ENCODE measurements at regions not wholly inside any gene's neighbourhood (a gene's known extent, or its start where the extent isn't known, plus 50 kb on each side); places are given as distances from the start of the nearest gene placed in this dataset.
A peak's percentile ranks its signal among the peaks of the same experiment; 100 is the strongest.
"Not testable (repeated sequence)": the region's sequence is repeated elsewhere in the genome, so short reads cannot be mapped to it uniquely, and the experiment has no call there.

- DNase-seq: peak; percentile 0
Observed at GRCh38 chr2:52698408-52698807, 1069.2 kb upstream of the CHAC2 start.

GRCh38 chr2:52697690-52698089, 1069.9 kb upstream of the CHAC2 start:
- DNase-seq: no peak

GRCh38 chr2:52695731-52696130, 1071.9 kb upstream of the CHAC2 start:
- no peak for DNase-seq

- no peak for DNase-seq
Observed at GRCh38 chr2:52686935-52687334, 1080.7 kb upstream of the CHAC2 start.

- DNase-seq: no peak
Observed at GRCh38 chr2:52676056-52676455, 1091.5 kb upstream of the CHAC2 start.

- no peak for DNase-seq
Observed at GRCh38 chr2:52668724-52669123, 1098.9 kb upstream of the CHAC2 start.

GRCh38 chr2:52659546-52659945, 1108.1 kb upstream of the CHAC2 start:
- DNase-seq: no peak

GRCh38 chr2:52658598-52658997, 1109.0 kb upstream of the CHAC2 start:
- DNase-seq: no peak

- DNase-seq: no peak
Observed at GRCh38 chr2:52639692-52640091, 1127.9 kb upstream of the CHAC2 start.

- no peak for DNase-seq
Observed at GRCh38 chr2:52632543-52632942, 1135.1 kb upstream of the CHAC2 start.

GRCh38 chr2:52629944-52630343, 1137.7 kb upstream of the CHAC2 start:
- no peak for DNase-seq

GRCh38 chr2:52629531-52629930, 1138.1 kb upstream of the CHAC2 start:
- DNase-seq: no peak

GRCh38 chr2:52622266-52622665, 1145.3 kb upstream of the CHAC2 start:
- peak; percentile 0 for DNase-seq

- DNase-seq: no peak
Observed at GRCh38 chr2:52613064-52613463, 1154.5 kb upstream of the CHAC2 start.

- DNase-seq: no peak
Observed at GRCh38 chr2:52611759-52612158, 1155.8 kb upstream of the CHAC2 start.

GRCh38 chr2:52608030-52608429, 1159.6 kb upstream of the CHAC2 start:
- no peak for DNase-seq

- DNase-seq: no peak
Observed at GRCh38 chr2:52597346-52597745, 1170.3 kb upstream of the CHAC2 start.

GRCh38 chr2:52594026-52594425, 1173.6 kb upstream of the CHAC2 start:
- no peak for DNase-seq

- not testable (repeated sequence) for DNase-seq
Observed at GRCh38 chr2:52584071-52584470, 1183.5 kb upstream of the CHAC2 start.

- DNase-seq: no peak
Observed at GRCh38 chr2:52572469-52572894, 1195.1 kb upstream of the CHAC2 start.

GRCh38 chr2:52571380-52572347, 1195.9 kb upstream of the CHAC2 start:
- no peak for DNase-seq

GRCh38 chr2:52570716-52571115, 1196.9 kb upstream of the CHAC2 start:
- DNase-seq: no peak

GRCh38 chr2:52563151-52563550, 1204.5 kb upstream of the CHAC2 start:
- no peak for DNase-seq

GRCh38 chr2:52558265-52558664, 1209.3 kb upstream of the CHAC2 start:
- DNase-seq: no peak

All from muscle of arm (tissue), 1 donor.